A549 (cell line): ENCODE measurements at regions not wholly inside any gene's neighbourhood (a gene's known extent, or its start where the extent isn't known, plus 50 kb on each side); places are given as distances from the start of the nearest gene placed in this dataset.
"Not testable (repeated sequence)": the region's sequence is repeated elsewhere in the genome, so short reads cannot be mapped to it uniquely, and the experiment has no call there.

Experiments used
- ATAC-seq, 2 experiments: fragments of 200-7000 bp in 1 of 2; fragments of >200 bp in 1 of 2; cut with Nextera tagmentation in 1 of 2; cut with Tn5 transposase in 1 of 2; 3 replicates each; pipeline versions ENCODE4 v1.8.0 to v1.9.1; 2018 to 2020; ENCODE audit warnings: mild to moderate bottlenecking in 1 of 2, moderate library complexity in 1 of 2
- CTCF ChIA-PET: fragments of 300-600 bp; sonication (Branson Sonifier 250); formaldehyde crosslinking; extraction: SDS; loops from one replicate; lab custom pipeline; 2021; ENCODE audit warnings: antibody characterized with exemption, inconsistent platforms; lab: Yijun Ruan, JAX
- POLR2A ChIA-PET: fragments of 350-600 bp; formaldehyde crosslinking; extraction: SDS; loops from one replicate; lab custom pipeline; 2021; ENCODE audit warnings: antibody characterized with exemption, inconsistent platforms; lab: Yijun Ruan, JAX
- DNase-seq, 2 experiments: peaks; one replicate each; pipeline versions ENCODE4 v3.0.0 to v3.0.0-alpha.2; 2011 to 2016; ENCODE audit warnings: low read depth in 1 of 2, low spot score in 1 of 2
- FAIRE-seq: peaks from 2 replicates; lab custom pipeline; 2011; peaks lifted over from hg19 to GRCh38; lab: Jason Lieb, UNC
- H3K27ac ChIP-seq, 2 experiments: fragments of >200 bp; sonication (Bioruptor Twin); formaldehyde crosslinking; 3 replicates each; pipeline ENCODE4 v1.5.1; 2016 to 2017
- H3K4me1 ChIP-seq: fragments of >200 bp; sonication (Bioruptor Twin); formaldehyde crosslinking; 3 replicates; pipeline ENCODE4 v1.6.1; 2016
- H3K4me2 ChIP-seq: fragments of >200 bp; sonication (Bioruptor Twin); formaldehyde crosslinking; 3 replicates; pipeline ENCODE4 v1.6.1; 2016
- H3K4me3 ChIP-seq: fragments of >200 bp; sonication (Bioruptor Twin); formaldehyde crosslinking; 3 replicates; pipeline ENCODE4 v1.5.1; 2016
- H3K9me3 ChIP-seq: fragments of >200 bp; sonication (Bioruptor Twin); formaldehyde crosslinking; 3 replicates; pipeline ENCODE4 v1.6.1; 2016
- CHD2 ChIP-seq: fragments of 150-350 bp; IDR thresholded peaks from 2 replicates; pipeline ENCODE4 v1.6.1; 2014; ENCODE audit warnings: low read length; ENCODE audit not compliant: partially characterized antibody
- ELK1 ChIP-seq: fragments of 150-350 bp; IDR thresholded peaks from 2 replicates; pipeline ENCODE4 v1.6.1; 2014; ENCODE audit warnings: low read depth, mild to moderate bottlenecking, low read length
- FOSL2 ChIP-seq, 2 experiments: fragments of 450-650 bp in 1 of 2; fragments of >200 bp in 1 of 2; sonication (Bioruptor Twin) in 1 of 2; formaldehyde crosslinking; IDR thresholded peaks; 2 replicates each; pipeline versions ENCODE4 v1.5.0 to v1.6.1; 2016 to 2020; ENCODE audit warnings: mild to moderate bottlenecking in 1 of 2, moderate library complexity in 1 of 2
- FOXS1 ChIP-seq: fragments of 250-450 bp; sonication (Bioruptor Pico); IDR thresholded peaks from 2 replicates; pipeline ENCODE4 v1.5.0; 2020; ENCODE audit warnings: mild to moderate bottlenecking, moderate library complexity
- HEYL ChIP-seq: fragments of 250-450 bp; sonication (Bioruptor Pico); IDR thresholded peaks from 2 replicates; pipeline ENCODE4 v1.8.0; 2021; ENCODE audit warnings: mild to moderate bottlenecking, moderate library complexity
- HOXB5 ChIP-seq: fragments of 250-450 bp; sonication (Bioruptor Pico); IDR thresholded peaks from 2 replicates; pipeline ENCODE4 v1.5.0; 2020; ENCODE audit warnings: mild to moderate bottlenecking, moderate library complexity
- JUN ChIP-seq, 2 experiments: fragments of >200 bp; sonication (Bioruptor Twin); formaldehyde crosslinking; IDR thresholded peaks; 2 replicates in 1 of 2; 3 replicates in 1 of 2; pipeline ENCODE4 v1.6.1; 2016 to 2017
- KDM5A ChIP-seq: fragments of 200-600 bp; sonication (generic); IDR thresholded peaks from 2 replicates; pipeline ENCODE4 v1.6.1; 2016; ENCODE audit warnings: antibody characterized with exemption, mild to moderate bottlenecking
- NPAS2 ChIP-seq: fragments of 250-450 bp; sonication (Bioruptor Pico); IDR thresholded peaks from 2 replicates; pipeline ENCODE4 v1.8.0; 2022; ENCODE audit warnings: mild to moderate bottlenecking, moderate library complexity, borderline replicate concordance
- POLR2A ChIP-seq: IDR thresholded peaks from 2 replicates; pipeline ENCODE4 v1.6.1; 2012; ENCODE audit warnings: mild to moderate bottlenecking, low read length
- RCOR1 ChIP-seq: fragments of 150-350 bp; IDR thresholded peaks from 2 replicates; pipeline ENCODE4 v1.6.1; 2014; ENCODE audit warnings: antibody characterized with exemption, low read length, low read depth
- RFX5 ChIP-seq: fragments of 450-650 bp; IDR thresholded peaks from 2 replicates; pipeline ENCODE4 v1.7.1; 2014; ENCODE audit warnings: antibody characterized with exemption, mild to moderate bottlenecking, moderate library complexity
- RNF2 ChIP-seq: fragments of 200-600 bp; sonication (generic); IDR thresholded peaks from 2 replicates; pipeline ENCODE4 v1.6.1; 2016; ENCODE audit warnings: low read depth, mild to moderate bottlenecking, antibody characterized with exemption, moderate library complexity, borderline replicate concordance
- TP53 ChIP-seq: fragments of 250-450 bp; sonication (Bioruptor Pico); IDR thresholded peaks from 2 replicates; pipeline ENCODE4 v1.5.0; 2021; ENCODE audit warnings: mild to moderate bottlenecking, moderate library complexity
- ZNF302 ChIP-seq: fragments of 250-450 bp; sonication (Bioruptor Pico); IDR thresholded peaks from 2 replicates; pipeline ENCODE4 v1.9.0; 2021; ENCODE audit warnings: inconsistent platforms, mild to moderate bottlenecking, moderate library complexity
- ZSCAN20 ChIP-seq: fragments of 250-450 bp; sonication (Bioruptor Pico); IDR thresholded peaks from 2 replicates; pipeline ENCODE4 v1.8.0; 2022; ENCODE audit warnings: mild to moderate bottlenecking, moderate library complexity
- WGBS: methylation state at CpG from one replicate; pipeline ENCODE4 v1.1.6; 2017; ENCODE audit errors: missing lambda C conversion rate; 5-methylcytosine and 5-hydroxymethylcytosine counted together
- TF ChIP-seq, protein P1 (sequence below): fragments of 250-450 bp; sonication (Bioruptor Pico); IDR thresholded peaks from 2 replicates; pipeline ENCODE4 v1.5.0; 2021; ENCODE audit warnings: mild to moderate bottlenecking, moderate library complexity, borderline replicate concordance
- TF ChIP-seq, protein P2 (sequence below): fragments of 200-600 bp; sonication (generic); IDR thresholded peaks from 2 replicates; pipeline ENCODE4 v1.6.1; 2016; ENCODE audit warnings: antibody characterized with exemption, mild to moderate bottlenecking, moderate library complexity

DNA sequence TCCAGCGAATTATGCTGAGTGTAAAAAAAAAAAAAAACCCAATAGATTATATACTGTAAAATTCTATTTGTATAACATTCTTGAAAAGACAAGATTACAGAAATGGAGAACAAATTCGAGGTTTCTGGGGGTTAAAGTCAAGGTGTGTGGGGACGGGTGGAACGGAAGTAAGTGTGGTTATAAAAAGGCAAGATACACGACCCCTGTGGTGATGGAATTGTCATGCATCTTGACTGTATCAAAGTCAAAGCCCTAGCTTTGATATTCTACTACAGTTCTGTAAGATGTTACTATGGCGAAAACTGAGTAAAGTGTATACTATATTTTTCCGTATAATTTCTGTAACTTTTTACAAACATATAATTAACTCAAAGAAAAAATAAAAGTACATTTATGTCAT is 718.2 kb upstream of the PCDH15 start:
- H3K4me1 ChIP-seq = no peaks in the 10 kb centered on the region
- no peak overlapping the region for H3K4me3 ChIP-seq
- no peak for DNase-seq
- ChIA-PET CTCF (no interaction called here), POLR2A (no interaction called here)
- no peak for FAIRE-seq
- WGBS = 30% methylated on average over 7 of the region's 7 CpGs
- H3K27ac ChIP-seq = no peak overlapping the region
- H3K4me2 ChIP-seq = no peak overlapping the region
- no peaks in the 10 kb centered on the region for H3K9me3 ChIP-seq
- TF ChIP-seq RNF2 (no peak), POLR2A (no peak), HEYL (no peak), RCOR1 (no peak), ZNF302 (CRISPR knock-in tag) (no peak), FOXS1 (CRISPR knock-in tag) (no peak), FOSL2 (IDR thresholded peaks at IDR 0.05) (no peak), FOSL2 (CRISPR knock-in tag; IDR thresholded peaks at IDR 0.05) (no peak), JUN (IDR thresholded peaks at IDR 0.05) (no peak), TP53 (CRISPR knock-in tag) (no peak), ZSCAN20 (CRISPR knock-in tag) (no peak), ELK1 (no peak), HOXB5 (CRISPR knock-in tag) (no peak), KDM5A (no peak), NPAS2 (CRISPR knock-in tag) (no peak), CHD2 (no peak)
- TF ChIP-seq, protein P1, sequence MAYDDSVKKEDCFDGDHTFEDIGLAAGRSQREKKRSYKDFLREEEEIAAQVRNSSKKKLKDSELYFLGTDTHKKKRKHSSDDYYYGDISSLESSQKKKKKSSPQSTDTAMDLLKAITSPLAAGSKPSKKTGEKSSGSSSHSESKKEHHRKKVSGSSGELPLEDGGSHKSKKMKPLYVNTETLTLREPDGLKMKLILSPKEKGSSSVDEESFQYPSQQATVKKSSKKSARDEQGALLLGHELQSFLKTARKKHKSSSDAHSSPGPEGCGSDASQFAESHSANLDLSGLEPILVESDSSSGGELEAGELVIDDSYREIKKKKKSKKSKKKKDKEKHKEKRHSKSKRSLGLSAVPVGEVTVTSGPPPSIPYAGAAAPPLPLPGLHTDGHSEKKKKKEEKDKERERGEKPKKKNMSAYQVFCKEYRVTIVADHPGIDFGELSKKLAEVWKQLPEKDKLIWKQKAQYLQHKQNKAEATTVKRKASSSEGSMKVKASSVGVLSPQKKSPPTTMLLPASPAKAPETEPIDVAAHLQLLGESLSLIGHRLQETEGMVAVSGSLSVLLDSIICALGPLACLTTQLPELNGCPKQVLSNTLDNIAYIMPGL (CRISPR knock-in tag) = no peak
- ATAC-seq = no peak

- WGBS = 38% methylated on average over 1 of the region's 1 CpG
- ATAC-seq, H3K9me3 ChIP-seq, FAIRE-seq, H3K4me2 ChIP-seq, H3K4me3 ChIP-seq, H3K4me1 ChIP-seq, CTCF ChIA-PET, POLR2A ChIA-PET, H3K27ac ChIP-seq, DNase-seq: not testable (repeated sequence)
Observed at GRCh38 chr10:55518416-55518815, 717.4 kb upstream of the PCDH15 start.

GRCh38 chr10:55509168-55509567 is 708.1 kb upstream of the PCDH15 start:
- Histone ChIP-seq H3K9me3 (no peaks in the 10 kb centered on the region), H3K4me3 (peak overlapping the region; percentile 36), H3K4me2 (peak overlapping the region; percentile 66), H3K4me1 (no peaks in the 10 kb centered on the region), H3K27ac (no peak overlapping the region)
- 1% methylated on average over 4 of the region's 4 CpGs for WGBS
- POLR2A ChIA-PET = no interaction called here
- no peak for ATAC-seq
- CTCF ChIA-PET = no interaction called here
- no peak for DNase-seq
- no peak for FAIRE-seq
- TF ChIP-seq, protein P2, sequence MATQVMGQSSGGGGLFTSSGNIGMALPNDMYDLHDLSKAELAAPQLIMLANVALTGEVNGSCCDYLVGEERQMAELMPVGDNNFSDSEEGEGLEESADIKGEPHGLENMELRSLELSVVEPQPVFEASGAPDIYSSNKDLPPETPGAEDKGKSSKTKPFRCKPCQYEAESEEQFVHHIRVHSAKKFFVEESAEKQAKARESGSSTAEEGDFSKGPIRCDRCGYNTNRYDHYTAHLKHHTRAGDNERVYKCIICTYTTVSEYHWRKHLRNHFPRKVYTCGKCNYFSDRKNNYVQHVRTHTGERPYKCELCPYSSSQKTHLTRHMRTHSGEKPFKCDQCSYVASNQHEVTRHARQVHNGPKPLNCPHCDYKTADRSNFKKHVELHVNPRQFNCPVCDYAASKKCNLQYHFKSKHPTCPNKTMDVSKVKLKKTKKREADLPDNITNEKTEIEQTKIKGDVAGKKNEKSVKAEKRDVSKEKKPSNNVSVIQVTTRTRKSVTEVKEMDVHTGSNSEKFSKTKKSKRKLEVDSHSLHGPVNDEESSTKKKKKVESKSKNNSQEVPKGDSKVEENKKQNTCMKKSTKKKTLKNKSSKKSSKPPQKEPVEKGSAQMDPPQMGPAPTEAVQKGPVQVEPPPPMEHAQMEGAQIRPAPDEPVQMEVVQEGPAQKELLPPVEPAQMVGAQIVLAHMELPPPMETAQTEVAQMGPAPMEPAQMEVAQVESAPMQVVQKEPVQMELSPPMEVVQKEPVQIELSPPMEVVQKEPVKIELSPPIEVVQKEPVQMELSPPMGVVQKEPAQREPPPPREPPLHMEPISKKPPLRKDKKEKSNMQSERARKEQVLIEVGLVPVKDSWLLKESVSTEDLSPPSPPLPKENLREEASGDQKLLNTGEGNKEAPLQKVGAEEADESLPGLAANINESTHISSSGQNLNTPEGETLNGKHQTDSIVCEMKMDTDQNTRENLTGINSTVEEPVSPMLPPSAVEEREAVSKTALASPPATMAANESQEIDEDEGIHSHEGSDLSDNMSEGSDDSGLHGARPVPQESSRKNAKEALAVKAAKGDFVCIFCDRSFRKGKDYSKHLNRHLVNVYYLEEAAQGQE = no peak
- no peak for TF ChIP-seq RFX5
- TF ChIP-seq, all 56 proteins: peak for 0
